ENCODE measurements at regions not wholly inside any gene's neighbourhood (a gene's known extent, or its start where the extent isn't known, plus 50 kb on each side); places are given as distances from the start of the nearest gene placed in this dataset.

- no peak for TF ChIP-seq CTCF (IDR thresholded peaks at IDR 0.05)
- no peak for TF ChIP-seq POLR2A (IDR thresholded peaks at IDR 0.05)
Measured at GRCh38 chr6:82033631-82034211, 213.8 kb downstream of the IBTK start.
